PC-9 (cell line): ENCODE measurements at regions not wholly inside any gene's neighbourhood (a gene's known extent, or its start where the extent isn't known, plus 50 kb on each side); places are given as distances from the start of the nearest gene placed in this dataset.

ENCODE experiments used
- CTCF ChIP-seq: fragments of 200-600 bp; sonication (generic); conservative IDR thresholded peaks from 2 replicates; pipeline ENCODE4 v1.6.1; 2017; ENCODE audit warnings: mixed run types, antibody characterized with exemption, mild to moderate bottlenecking, moderate library complexity
- EZH2 ChIP-seq: fragments of 200-600 bp; sonication (generic); IDR thresholded peaks from 2 replicates; pipeline ENCODE4 v1.8.0; 2017; ENCODE audit warnings: antibody characterized with exemption, low read depth

GRCh38 chr13:106432636-106433035, 102.8 kb downstream of the EFNB2 start:
- TF ChIP-seq CTCF (no peak), EZH2 (no peak)
